ENCODE measurements at regions not wholly inside any gene's neighbourhood (a gene's known extent, or its start where the extent isn't known, plus 50 kb on each side); places are given as distances from the start of the nearest gene placed in this dataset.

DNA sequence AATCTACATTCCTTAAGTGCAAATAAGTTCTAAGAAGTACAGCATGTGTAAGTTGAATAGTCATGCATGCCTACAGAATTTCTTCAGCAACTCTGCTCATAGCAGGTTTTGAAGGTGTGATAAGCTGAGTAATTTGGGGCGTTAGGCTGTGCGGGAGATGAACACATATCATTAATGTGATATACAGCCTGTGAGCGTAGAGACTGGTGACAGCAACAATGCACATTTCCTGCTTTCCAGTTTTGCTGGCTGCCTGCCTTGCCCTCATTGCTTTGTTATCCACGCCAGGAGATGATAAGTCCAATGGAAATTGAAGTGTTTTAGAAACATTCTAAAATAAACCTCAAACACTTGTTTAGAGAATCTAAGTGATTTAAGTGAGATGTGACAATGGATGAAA is 1709.4 kb downstream of the ARAP2 start:
- no peak for TF ChIP-seq POLR2A (IDR thresholded peaks at IDR 0.05; ENCODE audit: low read length)
- TF ChIP-seq GATA1 (IDR thresholded peaks at IDR 0.05; ENCODE audit: low read depth, low read length) = no peak
